ENCODE measurements at regions not wholly inside any gene's neighbourhood (a gene's known extent, or its start where the extent isn't known, plus 50 kb on each side); places are given as distances from the start of the nearest gene placed in this dataset.

GRCh38 chr9:118271331-118271730, 567.1 kb downstream of the TLR4 start:
- no peaks in the 10 kb centered on the region for H3K4me1 ChIP-seq (ENCODE audit: control insufficient read depth in 1 of 2, insufficient read depth in 2 of 2, low read length in 2 of 2)
- no peak overlapping the region for H3K4me3 ChIP-seq (ENCODE audit: low read depth in 1 of 2, low read length in 2 of 2)
- H3K9me3 ChIP-seq (ENCODE audit: control insufficient read depth in 1 of 2, low read length in 2 of 2) = no peaks in the 10 kb centered on the region
- H3K27ac ChIP-seq (ENCODE audit: low read length) = no peak overlapping the region
- H3K27me3 ChIP-seq (ENCODE audit: low read depth, low read length) = no peaks in the 10 kb centered on the region
- no peaks in the 10 kb centered on the region for H3K36me3 ChIP-seq (ENCODE audit: control insufficient read depth in 1 of 2, insufficient read depth in 2 of 2, low read length in 2 of 2)

GRCh38 chr9:118271936-118272335, 567.7 kb downstream of the TLR4 start:
- no peak overlapping the region for H3K4me3 ChIP-seq (ENCODE audit: low read depth in 1 of 2, low read length in 2 of 2)
- no peaks in the 10 kb centered on the region for H3K27me3 ChIP-seq (ENCODE audit: low read depth, low read length)
- no peaks in the 10 kb centered on the region for H3K9me3 ChIP-seq (ENCODE audit: control insufficient read depth in 1 of 2, low read length in 2 of 2)
- H3K27ac ChIP-seq (ENCODE audit: low read length) = no peak overlapping the region
- H3K36me3 ChIP-seq (ENCODE audit: control insufficient read depth in 1 of 2, insufficient read depth in 2 of 2, low read length in 2 of 2) = no peaks in the 10 kb centered on the region
- no peaks in the 10 kb centered on the region for H3K4me1 ChIP-seq (ENCODE audit: control insufficient read depth in 1 of 2, insufficient read depth in 2 of 2, low read length in 2 of 2)

GRCh38 chr9:118273048-118273447, 568.8 kb downstream of the TLR4 start:
- no peaks in the 10 kb centered on the region for H3K4me1 ChIP-seq (ENCODE audit: control insufficient read depth in 1 of 2, insufficient read depth in 2 of 2, low read length in 2 of 2)

GRCh38 chr9:118276784-118277183, 572.6 kb downstream of the TLR4 start:
- Histone ChIP-seq H3K27ac (ENCODE audit: low read length) (no peak overlapping the region), H3K36me3 (ENCODE audit: control insufficient read depth in 1 of 2, insufficient read depth in 2 of 2, low read length in 2 of 2) (no peaks in the 10 kb centered on the region), H3K4me3 (ENCODE audit: low read depth in 1 of 2, low read length in 2 of 2) (no peak overlapping the region), H3K27me3 (ENCODE audit: low read depth, low read length) (no peaks in the 10 kb centered on the region), H3K9me3 (ENCODE audit: control insufficient read depth in 1 of 2, low read length in 2 of 2) (peaks cover 0 to 3% of the 10 kb centered on the region in 2 donors), H3K4me1 (ENCODE audit: control insufficient read depth in 1 of 2, insufficient read depth in 2 of 2, low read length in 2 of 2) (no peaks in the 10 kb centered on the region)

More at GRCh38 chr9:118273048-118273447, 568.8 kb downstream of the TLR4 start:
- H3K27me3 ChIP-seq (ENCODE audit: low read depth, low read length) = no peaks in the 10 kb centered on the region
- H3K36me3 ChIP-seq (ENCODE audit: control insufficient read depth in 1 of 2, insufficient read depth in 2 of 2, low read length in 2 of 2) = no peaks in the 10 kb centered on the region
- no peak overlapping the region for H3K4me3 ChIP-seq (ENCODE audit: low read depth in 1 of 2, low read length in 2 of 2)
- H3K9me3 ChIP-seq (ENCODE audit: control insufficient read depth in 1 of 2, low read length in 2 of 2) = no peaks in the 10 kb centered on the region
- no peak overlapping the region for H3K27ac ChIP-seq (ENCODE audit: low read length)

- Histone ChIP-seq H3K9me3 (ENCODE audit: control insufficient read depth in 1 of 2, low read length in 2 of 2) (peaks cover 0 to 3% of the 10 kb centered on the region in 2 donors), H3K4me1 (ENCODE audit: control insufficient read depth in 1 of 2, insufficient read depth in 2 of 2, low read length in 2 of 2) (no peaks in the 10 kb centered on the region), H3K4me3 (ENCODE audit: low read depth in 1 of 2, low read length in 2 of 2) (no peak overlapping the region), H3K27me3 (ENCODE audit: low read depth, low read length) (no peaks in the 10 kb centered on the region), H3K27ac (ENCODE audit: low read length) (no peak overlapping the region), H3K36me3 (ENCODE audit: control insufficient read depth in 1 of 2, insufficient read depth in 2 of 2, low read length in 2 of 2) (no peaks in the 10 kb centered on the region)
Measured at GRCh38 chr9:118281772-118282171, 577.6 kb downstream of the TLR4 start.

GRCh38 chr9:118283488-118283887, 579.3 kb downstream of the TLR4 start:
- Histone ChIP-seq H3K9me3 (ENCODE audit: control insufficient read depth in 1 of 2, low read length in 2 of 2) (peaks cover 0 to 3% of the 10 kb centered on the region in 2 donors), H3K27me3 (ENCODE audit: low read depth, low read length) (no peaks in the 10 kb centered on the region), H3K4me1 (ENCODE audit: control insufficient read depth in 1 of 2, insufficient read depth in 2 of 2, low read length in 2 of 2) (no peaks in the 10 kb centered on the region), H3K36me3 (ENCODE audit: control insufficient read depth in 1 of 2, insufficient read depth in 2 of 2, low read length in 2 of 2) (no peaks in the 10 kb centered on the region), H3K4me3 (ENCODE audit: low read depth in 1 of 2, low read length in 2 of 2) (no peak overlapping the region), H3K27ac (ENCODE audit: low read length) (no peak overlapping the region)

DNA sequence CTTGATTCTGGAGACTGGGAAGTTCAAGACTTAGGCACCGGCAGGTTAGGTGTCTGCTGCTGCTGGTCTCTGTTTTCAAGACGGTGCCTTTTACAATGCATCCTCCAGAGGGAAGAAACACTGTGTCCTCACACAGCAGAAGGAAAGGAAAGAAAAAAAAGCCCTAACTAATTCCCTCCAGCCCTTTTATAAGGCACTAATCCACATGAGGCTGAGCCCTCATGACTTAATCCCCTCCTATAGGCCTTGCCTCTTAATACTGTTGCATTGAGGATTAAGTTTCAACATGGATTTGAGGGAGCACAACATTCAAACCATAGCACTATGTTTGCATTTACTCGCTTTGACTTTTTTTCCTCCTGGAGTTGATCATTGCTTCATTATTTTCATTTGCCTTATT, 585.9 kb downstream of the TLR4 start:
- H3K4me3 ChIP-seq (ENCODE audit: low read depth in 1 of 2, low read length in 2 of 2) = no peak overlapping the region
- no peaks in the 10 kb centered on the region for H3K27me3 ChIP-seq (ENCODE audit: low read depth, low read length)
- no peaks in the 10 kb centered on the region for H3K4me1 ChIP-seq (ENCODE audit: control insufficient read depth in 1 of 2, insufficient read depth in 2 of 2, low read length in 2 of 2)
- H3K36me3 ChIP-seq (ENCODE audit: control insufficient read depth in 1 of 2, insufficient read depth in 2 of 2, low read length in 2 of 2) = no peaks in the 10 kb centered on the region
- no peak overlapping the region for H3K27ac ChIP-seq (ENCODE audit: low read length)
- H3K9me3 ChIP-seq (ENCODE audit: control insufficient read depth in 1 of 2, low read length in 2 of 2) = peaks cover 0 to 3% of the 10 kb centered on the region in 2 donors

GRCh38 chr9:118295413-118295812, 591.2 kb downstream of the TLR4 start:
- Histone ChIP-seq H3K27ac (ENCODE audit: low read length) (no peak overlapping the region), H3K4me1 (ENCODE audit: control insufficient read depth in 1 of 2, insufficient read depth in 2 of 2, low read length in 2 of 2) (no peaks in the 10 kb centered on the region), H3K27me3 (ENCODE audit: low read depth, low read length) (no peaks in the 10 kb centered on the region), H3K36me3 (ENCODE audit: control insufficient read depth in 1 of 2, insufficient read depth in 2 of 2, low read length in 2 of 2) (no peaks in the 10 kb centered on the region), H3K9me3 (ENCODE audit: control insufficient read depth in 1 of 2, low read length in 2 of 2) (no peaks in the 10 kb centered on the region), H3K4me3 (ENCODE audit: low read depth in 1 of 2, low read length in 2 of 2) (no peak overlapping the region)

- no peak overlapping the region for H3K4me3 ChIP-seq (ENCODE audit: low read depth in 1 of 2, low read length in 2 of 2)
- no peak overlapping the region for H3K27ac ChIP-seq (ENCODE audit: low read length)
- H3K27me3 ChIP-seq (ENCODE audit: low read depth, low read length) = no peaks in the 10 kb centered on the region
- H3K36me3 ChIP-seq (ENCODE audit: control insufficient read depth in 1 of 2, insufficient read depth in 2 of 2, low read length in 2 of 2) = no peaks in the 10 kb centered on the region
- no peaks in the 10 kb centered on the region for H3K9me3 ChIP-seq (ENCODE audit: control insufficient read depth in 1 of 2, low read length in 2 of 2)
- no peaks in the 10 kb centered on the region for H3K4me1 ChIP-seq (ENCODE audit: control insufficient read depth in 1 of 2, insufficient read depth in 2 of 2, low read length in 2 of 2)
Measured at GRCh38 chr9:118302721-118303120, 598.5 kb downstream of the TLR4 start.

DNA sequence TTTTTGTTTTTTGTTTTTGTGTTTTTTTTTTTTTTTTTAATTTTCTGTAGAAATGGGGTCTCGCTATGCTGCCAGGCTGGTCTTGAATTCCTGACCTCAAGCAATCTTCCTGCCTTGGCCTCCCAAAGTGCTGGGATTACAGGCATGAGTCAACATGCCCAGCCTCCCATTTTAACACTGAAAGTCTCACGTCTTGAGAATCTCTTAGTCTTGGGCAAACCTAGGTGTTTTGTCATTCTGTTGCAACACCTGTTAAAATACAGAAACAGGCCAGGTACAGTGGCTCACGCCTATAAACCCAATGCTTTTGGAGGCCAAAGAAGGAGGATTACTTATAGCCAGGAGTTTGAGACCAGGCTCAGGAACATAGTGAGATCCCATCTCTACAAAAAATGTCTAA, 599.0 kb downstream of the TLR4 start:
- H3K9me3 ChIP-seq (ENCODE audit: control insufficient read depth in 1 of 2, low read length in 2 of 2) = no peaks in the 10 kb centered on the region
- H3K36me3 ChIP-seq (ENCODE audit: control insufficient read depth in 1 of 2, insufficient read depth in 2 of 2, low read length in 2 of 2) = no peaks in the 10 kb centered on the region
- H3K27me3 ChIP-seq (ENCODE audit: low read depth, low read length) = no peaks in the 10 kb centered on the region

GRCh38 chr9:118305331-118305730, 601.1 kb downstream of the TLR4 start:
- H3K36me3 ChIP-seq (ENCODE audit: control insufficient read depth in 1 of 2, insufficient read depth in 2 of 2, low read length in 2 of 2) = no peaks in the 10 kb centered on the region
- H3K4me3 ChIP-seq (ENCODE audit: low read depth in 1 of 2, low read length in 2 of 2) = no peak overlapping the region
- no peaks in the 10 kb centered on the region for H3K9me3 ChIP-seq (ENCODE audit: control insufficient read depth in 1 of 2, low read length in 2 of 2)
- no peak overlapping the region for H3K27ac ChIP-seq (ENCODE audit: low read length)
- no peaks in the 10 kb centered on the region for H3K27me3 ChIP-seq (ENCODE audit: low read depth, low read length)
- no peaks in the 10 kb centered on the region for H3K4me1 ChIP-seq (ENCODE audit: control insufficient read depth in 1 of 2, insufficient read depth in 2 of 2, low read length in 2 of 2)

More for the DNA sequence above, 599.0 kb downstream of the TLR4 start:
- Histone ChIP-seq H3K4me1 (ENCODE audit: control insufficient read depth in 1 of 2, insufficient read depth in 2 of 2, low read length in 2 of 2) (no peaks in the 10 kb centered on the region), H3K4me3 (ENCODE audit: low read depth in 1 of 2, low read length in 2 of 2) (no peak overlapping the region), H3K27ac (ENCODE audit: low read length) (no peak overlapping the region)

- H3K27me3 ChIP-seq (ENCODE audit: low read depth, low read length) = no peaks in the 10 kb centered on the region
- no peaks in the 10 kb centered on the region for H3K4me1 ChIP-seq (ENCODE audit: control insufficient read depth in 1 of 2, insufficient read depth in 2 of 2, low read length in 2 of 2)
- no peak overlapping the region for H3K27ac ChIP-seq (ENCODE audit: low read length)
- no peak overlapping the region for H3K4me3 ChIP-seq (ENCODE audit: low read depth in 1 of 2, low read length in 2 of 2)
- H3K36me3 ChIP-seq (ENCODE audit: control insufficient read depth in 1 of 2, insufficient read depth in 2 of 2, low read length in 2 of 2) = no peaks in the 10 kb centered on the region
- no peaks in the 10 kb centered on the region for H3K9me3 ChIP-seq (ENCODE audit: control insufficient read depth in 1 of 2, low read length in 2 of 2)
Measured at GRCh38 chr9:118306801-118307200, 602.6 kb downstream of the TLR4 start.

All from muscle layer of duodenum (tissue), 2 donors.